Nephron (organoid): ENCODE measurements at regions not wholly inside any gene's neighbourhood (a gene's known extent, or its start where the extent isn't known, plus 50 kb on each side); places are given as distances from the start of the nearest gene placed in this dataset.
"Not testable (repeated sequence)": the region's sequence is repeated elsewhere in the genome, so short reads cannot be mapped to it uniquely, and the experiment has no call there.

Experiments used
- H3K27ac Mint-ChIP-seq, 3 experiments: 2 replicates each; pipeline ENCODE4 v1.8.0; 2020; ENCODE audit warnings: mixed read lengths in 3 of 3, mild to moderate bottlenecking in 2 of 3, moderate library complexity in 1 of 3
- H3K27me3 Mint-ChIP-seq: 2 replicates; pipeline ENCODE4 v1.8.0; 2021; ENCODE audit warnings: low read depth, mild to moderate bottlenecking, moderate library complexity, mixed read lengths
- H3K36me3 Mint-ChIP-seq: 2 replicates; pipeline ENCODE4 v1.8.0; 2020; ENCODE audit warnings: low read depth, mixed read lengths
- H3K4me1 Mint-ChIP-seq: 2 replicates; pipeline ENCODE4 v1.8.0; 2020; ENCODE audit warnings: mixed read lengths
- H3K4me3 Mint-ChIP-seq, 3 experiments: 2 replicates each; pipeline ENCODE4 v1.8.0; 2020; ENCODE audit warnings: mild to moderate bottlenecking in 3 of 3, mixed read lengths in 3 of 3, moderate library complexity in 2 of 3
- H3K9me3 Mint-ChIP-seq: 2 replicates; pipeline ENCODE4 v1.8.0; 2020; ENCODE audit warnings: mixed read lengths
- CTCF ChIP-seq, 3 experiments: fragments of 200-600 bp; sonication (generic); IDR thresholded peaks; one replicate each; pipeline ENCODE4 v1.5.0; 2021; ENCODE audit warnings: antibody characterized with exemption in 3 of 3; ENCODE audit not compliant: unreplicated experiment in 3 of 3

GRCh38 chr2:101578671-101579070, 103.8 kb upstream of the RFX8 start:
- Mint-ChIP-seq H3K36me3 (no peaks in the 10 kb centered on the region), H3K4me1 (no peaks in the 10 kb centered on the region)
- TF ChIP-seq CTCF (IDR thresholded peaks at IDR 0.05; ENCODE audit: unreplicated experiment in 3 of 3) = no peak

GRCh38 chr2:101578135-101578534, 103.2 kb upstream of the RFX8 start:
- H3K27me3 Mint-ChIP-seq, H3K27ac Mint-ChIP-seq: not testable (repeated sequence)

More at GRCh38 chr2:101578671-101579070, 103.8 kb upstream of the RFX8 start:
- no peak overlapping the region for H3K27ac Mint-ChIP-seq
- H3K9me3 Mint-ChIP-seq = peaks cover under 1% of the 10 kb centered on the region
- H3K4me3 Mint-ChIP-seq = no peak overlapping the region
- H3K27me3 Mint-ChIP-seq = no peaks in the 10 kb centered on the region

GRCh38 chr2:101577173-101577572, 102.3 kb upstream of the RFX8 start:
- H3K36me3 Mint-ChIP-seq = no peaks in the 10 kb centered on the region
- no peak overlapping the region for H3K4me3 Mint-ChIP-seq
- H3K9me3 Mint-ChIP-seq = peaks cover 4% of the 10 kb centered on the region
- H3K27ac Mint-ChIP-seq = no peak overlapping the region
- H3K27me3 Mint-ChIP-seq = no peaks in the 10 kb centered on the region
- H3K4me1 Mint-ChIP-seq = no peaks in the 10 kb centered on the region
- no peak for TF ChIP-seq CTCF (IDR thresholded peaks at IDR 0.05; ENCODE audit: unreplicated experiment in 3 of 3)

More at GRCh38 chr2:101578135-101578534, 103.2 kb upstream of the RFX8 start:
- H3K4me3 Mint-ChIP-seq, H3K36me3 Mint-ChIP-seq, H3K4me1 Mint-ChIP-seq, H3K9me3 Mint-ChIP-seq: not testable (repeated sequence)

GRCh38 chr2:101574622-101575021, 99.7 kb upstream of the RFX8 start:
- no peak for TF ChIP-seq CTCF (IDR thresholded peaks at IDR 0.05; ENCODE audit: unreplicated experiment in 3 of 3)
- Mint-ChIP-seq H3K36me3 (no peaks in the 10 kb centered on the region), H3K4me1 (no peaks in the 10 kb centered on the region), H3K9me3 (peaks cover 6% of the 10 kb centered on the region), H3K4me3 (no peak overlapping the region), H3K27ac (no peak overlapping the region), H3K27me3 (no peaks in the 10 kb centered on the region)

GRCh38 chr2:101571951-101572350, 97.0 kb upstream of the RFX8 start:
- Mint-ChIP-seq H3K4me1 (no peaks in the 10 kb centered on the region), H3K9me3 (peaks cover 6% of the 10 kb centered on the region), H3K27ac (no peak overlapping the region), H3K27me3 (no peaks in the 10 kb centered on the region), H3K36me3 (no peaks in the 10 kb centered on the region), H3K4me3 (no peak overlapping the region)
- no peak for TF ChIP-seq CTCF (IDR thresholded peaks at IDR 0.05; ENCODE audit: unreplicated experiment in 3 of 3)

GRCh38 chr2:101569886-101570520, 95.1 kb upstream of the RFX8 start:
- Mint-ChIP-seq H3K9me3 (peaks cover 6% of the 10 kb centered on the region), H3K27ac (no peak overlapping the region), H3K4me3 (no peak overlapping the region), H3K4me1 (no peaks in the 10 kb centered on the region), H3K27me3 (peaks cover under 1% of the 10 kb centered on the region), H3K36me3 (no peaks in the 10 kb centered on the region)
- TF ChIP-seq CTCF (IDR thresholded peaks at IDR 0.05; ENCODE audit: unreplicated experiment in 3 of 3) = no peak
